ENCODE measurements at regions not wholly inside any gene's neighbourhood (a gene's known extent, or its start where the extent isn't known, plus 50 kb on each side); places are given as distances from the start of the nearest gene placed in this dataset.
A peak's percentile ranks its signal among the peaks of the same experiment; 100 is the strongest.
"Not testable (repeated sequence)": the region's sequence is repeated elsewhere in the genome, so short reads cannot be mapped to it uniquely, and the experiment has no call there.

GRCh38 chr11:14573539-14574057 lies 53.4 kb upstream of the PSMA1 start:
- DNase-seq = not testable (repeated sequence)

GRCh38 chr11:14577292-14577691 lies 57.1 kb upstream of the PSMA1 start:
- no peak for DNase-seq

DNA sequence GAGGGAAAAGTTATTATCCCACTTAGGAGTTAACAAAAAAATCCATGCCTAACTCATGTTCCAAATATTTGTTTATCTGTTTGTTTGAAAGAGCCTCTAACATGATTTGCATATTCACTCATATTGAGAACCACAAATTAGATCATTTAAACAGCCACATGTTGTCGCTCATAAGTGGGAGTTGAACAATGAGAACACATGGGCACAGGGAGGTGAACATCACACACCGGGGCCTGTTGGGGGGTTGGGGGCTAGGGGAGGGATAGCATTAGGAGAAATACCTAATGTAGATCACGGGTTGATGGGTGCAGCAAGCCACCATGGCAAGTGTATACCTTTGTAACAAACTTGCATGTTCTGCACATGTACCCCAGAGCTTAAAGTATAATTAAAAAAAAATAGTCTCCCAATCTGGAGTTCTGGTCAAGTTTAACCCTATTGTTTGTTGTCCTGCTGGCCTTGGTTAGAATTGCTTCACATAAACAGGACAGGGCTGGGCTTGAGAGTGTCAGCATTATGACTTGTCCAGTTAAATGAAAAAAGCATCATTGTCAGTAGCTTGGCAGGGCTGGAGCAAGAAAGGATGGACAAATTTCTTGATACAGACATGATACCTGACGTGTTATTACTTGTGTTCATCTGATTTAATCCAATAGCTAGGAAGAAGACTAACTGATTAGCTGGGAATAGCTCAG lies 57.8 kb upstream of the PSMA1 start:
- no peak for DNase-seq

- peak; percentile 41 for DNase-seq
Observed at GRCh38 chr11:14578541-14578956, 58.4 kb upstream of the PSMA1 start.

GRCh38 chr11:14579646-14580045 lies 59.5 kb upstream of the PSMA1 start:
- DNase-seq = no peak

DNA sequence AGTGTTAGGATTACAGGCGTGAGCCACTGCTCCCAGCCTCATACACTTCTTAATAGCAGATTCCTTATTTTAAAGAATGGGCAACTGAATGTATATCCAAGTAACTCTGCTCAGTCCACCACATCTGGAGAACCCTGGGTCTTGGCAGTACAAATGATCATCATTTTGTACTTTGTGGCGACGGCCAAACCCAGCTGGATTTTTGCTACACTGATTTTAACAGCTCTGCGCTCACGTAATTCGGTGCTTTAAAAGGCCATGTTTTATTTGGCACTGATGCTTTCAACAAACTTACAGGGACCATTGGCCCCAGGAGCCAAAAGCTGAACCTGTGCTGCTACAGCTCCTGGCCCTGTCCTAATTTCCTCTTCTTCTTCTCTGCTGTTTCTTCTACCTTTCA lies 60.8 kb upstream of the PDE3B start:
- no peak for DNase-seq

DNA sequence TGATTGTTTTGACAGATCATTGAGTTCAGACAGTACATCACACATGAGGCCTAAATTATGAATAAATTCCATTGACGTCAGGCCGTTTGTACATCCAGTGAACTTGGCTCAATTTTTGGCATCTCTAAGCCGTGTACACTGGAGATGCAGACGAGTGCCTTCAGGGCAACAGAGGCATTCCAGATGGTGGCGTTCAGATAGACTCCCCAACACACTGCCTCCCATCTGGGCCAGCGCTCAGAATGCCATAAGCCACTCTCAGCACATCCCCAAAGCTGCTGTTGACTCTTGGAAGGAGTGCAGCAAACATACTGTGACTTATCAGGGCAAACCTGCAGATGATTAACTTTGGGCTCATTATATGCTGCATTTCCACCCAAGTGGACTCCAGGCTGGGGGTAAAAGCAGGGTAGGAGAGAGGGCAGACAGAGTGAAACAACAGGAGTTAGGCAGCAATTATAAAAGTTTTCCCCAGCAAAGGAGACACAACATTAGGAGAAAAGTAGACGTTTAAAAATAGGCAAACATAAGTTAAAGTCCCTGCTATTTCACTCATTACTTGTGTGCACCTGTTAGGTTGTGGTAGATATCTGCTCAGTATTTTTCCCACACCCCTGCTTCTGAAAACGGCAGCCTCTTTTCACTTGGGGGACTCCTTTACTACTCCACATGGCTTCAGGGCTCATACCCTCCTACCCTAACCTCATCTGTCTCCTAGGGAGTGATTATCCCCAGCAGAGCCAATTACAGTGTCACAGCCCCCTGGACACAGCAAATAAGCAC lies 60.2 kb upstream of the PDE3B start:
- no peak for DNase-seq

GRCh38 chr11:14584035-14584363 lies 59.6 kb upstream of the PDE3B start:
- DNase-seq = no peak

DNA sequence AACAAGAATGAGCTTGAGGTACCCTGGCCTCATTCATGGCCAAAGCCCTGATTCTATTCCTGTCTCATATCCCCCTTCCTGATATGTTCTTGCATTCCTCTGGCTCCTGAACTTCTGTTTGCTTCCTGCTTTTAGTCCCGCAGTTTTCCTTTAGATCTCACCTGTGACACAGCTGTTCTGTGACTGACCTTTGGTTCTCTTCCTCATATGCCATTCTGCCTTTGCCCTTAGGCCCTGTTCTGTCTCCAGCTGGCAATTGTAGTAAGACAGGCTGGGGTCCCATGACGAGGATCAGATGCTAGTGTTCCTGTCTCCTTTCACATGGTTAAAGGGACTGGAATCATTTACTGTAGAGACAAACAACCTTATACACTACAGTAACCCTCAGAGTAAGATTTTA lies 59.0 kb upstream of the PDE3B start:
- DNase-seq = no peak

GRCh38 chr11:14585438-14585837 lies 58.2 kb upstream of the PDE3B start:
- DNase-seq = no peak

- DNase-seq = no peak
Observed at GRCh38 chr11:14587258-14587657, 56.3 kb upstream of the PDE3B start.

GRCh38 chr11:14588681-14589080 lies 54.9 kb upstream of the PDE3B start:
- no peak for DNase-seq

DNA sequence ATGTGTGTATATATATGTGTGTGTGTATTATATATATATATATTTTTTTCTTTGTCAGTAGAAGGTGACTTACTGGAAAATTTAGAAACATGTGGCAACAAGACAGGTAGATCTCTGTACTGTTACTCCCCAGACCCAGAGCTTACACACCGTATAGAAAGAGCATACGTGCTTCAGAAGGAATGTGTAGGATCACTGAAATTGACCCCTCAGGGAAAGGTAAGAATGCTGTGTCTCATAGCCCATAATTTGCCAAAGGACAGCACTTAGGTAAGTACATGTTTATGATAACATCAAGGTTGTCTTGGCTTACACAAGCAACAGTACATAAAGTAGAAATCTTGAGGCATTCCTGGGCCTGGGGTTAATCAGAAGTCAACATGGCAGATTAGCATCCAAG lies 54.2 kb upstream of the PDE3B start:
- no peak for DNase-seq

GRCh38 chr11:14591046-14591445 lies 52.6 kb upstream of the PDE3B start:
- DNase-seq = not testable (repeated sequence)

- no peak for DNase-seq
Observed at GRCh38 chr11:14593671-14594070, 49.9 kb upstream of the PDE3B start.
